ENCODE measurements at regions not wholly inside any gene's neighbourhood (a gene's known extent, or its start where the extent isn't known, plus 50 kb on each side); places are given as distances from the start of the nearest gene placed in this dataset.

- TF ChIP-seq CTCF (IDR thresholded peaks at IDR 0.05; ENCODE audit: low read length) (no peak), EZH2 (IDR thresholded peaks at IDR 0.05; ENCODE audit: borderline replicate concordance, low read length) (no peak)
Measured at GRCh38 chr17:73772107-73772705, 128.0 kb upstream of the SDK2 start.

Data from OCI-LY1 (cell line).